ENCODE measurements at regions not wholly inside any gene's neighbourhood (a gene's known extent, or its start where the extent isn't known, plus 50 kb on each side); places are given as distances from the start of the nearest gene placed in this dataset.

DNA sequence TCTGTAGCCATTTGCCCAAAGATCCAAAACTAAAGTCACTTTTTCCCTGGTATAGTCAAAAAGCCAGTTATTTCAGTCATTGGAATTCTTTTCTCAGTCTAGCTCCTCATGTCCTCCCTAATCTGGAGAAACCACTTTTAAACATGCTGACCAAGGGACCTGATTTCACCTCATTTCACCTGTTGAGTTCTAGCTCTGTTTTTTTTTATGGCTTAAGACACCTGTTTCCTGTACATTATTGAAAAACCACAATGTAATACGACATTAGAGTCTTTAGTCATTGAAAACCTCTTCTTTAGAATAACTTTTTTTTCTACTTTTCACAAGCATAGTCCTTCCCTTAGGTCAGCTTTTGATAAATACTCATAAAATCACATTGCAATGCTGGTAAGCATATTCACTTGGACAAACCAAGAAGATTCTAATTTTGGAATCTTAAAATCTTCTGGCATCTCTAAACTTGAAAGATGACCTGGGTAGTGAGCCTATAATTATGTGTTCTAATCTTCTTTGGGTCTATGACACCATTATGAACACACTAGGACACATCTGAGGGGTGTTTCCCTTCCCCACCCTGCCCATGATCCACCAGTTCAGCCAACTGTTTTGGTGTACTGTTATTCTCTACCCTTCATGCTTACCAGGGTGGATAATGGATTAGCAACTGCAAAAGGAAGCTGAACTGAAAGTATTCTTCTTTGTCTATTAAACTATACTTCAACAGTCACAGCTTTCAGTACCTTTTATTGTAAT lies 103.5 kb upstream of the FXR1 start:
- no peaks in the 10 kb centered on the region for H3K79me2 ChIP-seq (ENCODE audit: control insufficient read depth, insufficient read depth, low read length)
- no peak overlapping the region for H3K4me2 ChIP-seq (ENCODE audit: control insufficient read depth, extremely low read depth, insufficient read depth, low read depth, low read length)
- H3K9me1 ChIP-seq (ENCODE audit: control insufficient read depth, extremely low read depth, insufficient read depth, low read length): no peaks in the 10 kb centered on the region
- H3K4me1 ChIP-seq (ENCODE audit: control insufficient read depth, extremely low read depth, insufficient read depth, low read length): no peaks in the 10 kb centered on the region
- H3K27ac ChIP-seq (ENCODE audit: control insufficient read depth, insufficient read depth, low read length): no peak overlapping the region
- no peaks in the 10 kb centered on the region for H3K36me3 ChIP-seq (ENCODE audit: control insufficient read depth in 2 of 2, extremely low read depth in 1 of 2, insufficient read depth in 2 of 2, low read length in 2 of 2)
- dilution Hi-C loops (cut with MboI; ENCODE audit: extremely low pct_ligation_motif_present, low sequenced_read_pairs): no loop called here
- no peaks in the 10 kb centered on the region for H3K27me3 ChIP-seq (ENCODE audit: control insufficient read depth, extremely low read depth, insufficient read depth, low read length)
- no peak overlapping the region for H3K9ac ChIP-seq (ENCODE audit: control insufficient read depth, extremely low read depth, insufficient read depth, low read length)
- H4K20me1 ChIP-seq (ENCODE audit: control insufficient read depth, extremely low read depth, insufficient read depth, low read length): no peaks in the 10 kb centered on the region
- H3K9me3 ChIP-seq (ENCODE audit: control insufficient read depth, low read depth, low read length): no peaks in the 10 kb centered on the region
- TF ChIP-seq CTCF (optimal IDR thresholded peaks at IDR 0.05 in 1 of 3, IDR thresholded peaks at IDR 0.05 in 1 of 3, conservative IDR thresholded peaks at IDR 0.05 in 1 of 3; ENCODE audit: extremely low read depth in 1 of 3, insufficient read depth in 2 of 3, low read length in 3 of 3) (no peak), EZH2 (IDR thresholded peaks at IDR 0.05; ENCODE audit: low read length) (no peak)
- no peak overlapping the region for H3K4me3 ChIP-seq (ENCODE audit: control insufficient read depth in 2 of 3, extremely low read depth in 1 of 3, insufficient read depth in 2 of 3, low read depth in 1 of 3, low read length in 3 of 3)
- no peak for DNase-seq (ENCODE audit: low read depth, low spot score)
- H2AFZ ChIP-seq (ENCODE audit: control insufficient read depth, low read length): no peak overlapping the region
- no peak for FAIRE-seq

- Histone ChIP-seq H3K27me3 (ENCODE audit: control insufficient read depth, extremely low read depth, insufficient read depth, low read length) (no peaks in the 10 kb centered on the region), H3K4me2 (ENCODE audit: control insufficient read depth, extremely low read depth, insufficient read depth, low read depth, low read length) (no peak overlapping the region), H3K4me3 (ENCODE audit: control insufficient read depth in 2 of 3, extremely low read depth in 1 of 3, insufficient read depth in 2 of 3, low read depth in 1 of 3, low read length in 3 of 3) (no peak overlapping the region), H3K9me1 (ENCODE audit: control insufficient read depth, extremely low read depth, insufficient read depth, low read length) (no peaks in the 10 kb centered on the region), H3K79me2 (ENCODE audit: control insufficient read depth, insufficient read depth, low read length) (no peaks in the 10 kb centered on the region), H3K9me3 (ENCODE audit: control insufficient read depth, low read depth, low read length) (peaks cover 2% of the 10 kb centered on the region), H2AFZ (ENCODE audit: control insufficient read depth, low read length) (no peak overlapping the region), H4K20me1 (ENCODE audit: control insufficient read depth, extremely low read depth, insufficient read depth, low read length) (no peaks in the 10 kb centered on the region), H3K4me1 (ENCODE audit: control insufficient read depth, extremely low read depth, insufficient read depth, low read length) (no peaks in the 10 kb centered on the region), H3K9ac (ENCODE audit: control insufficient read depth, extremely low read depth, insufficient read depth, low read length) (no peak overlapping the region), H3K36me3 (ENCODE audit: control insufficient read depth in 2 of 2, extremely low read depth in 1 of 2, insufficient read depth in 2 of 2, low read length in 2 of 2) (no peaks in the 10 kb centered on the region), H3K27ac (ENCODE audit: control insufficient read depth, insufficient read depth, low read length) (no peak overlapping the region)
- FAIRE-seq (no peak), DNase-seq (ENCODE audit: low read depth, low spot score) (no peak)
- dilution Hi-C loops (cut with MboI; ENCODE audit: extremely low pct_ligation_motif_present, low sequenced_read_pairs): no loop called here
- TF ChIP-seq CTCF (optimal IDR thresholded peaks at IDR 0.05 in 1 of 3, IDR thresholded peaks at IDR 0.05 in 1 of 3, conservative IDR thresholded peaks at IDR 0.05 in 1 of 3; ENCODE audit: extremely low read depth in 1 of 3, insufficient read depth in 2 of 3, low read length in 3 of 3): no peak
- TF ChIP-seq EZH2 (IDR thresholded peaks at IDR 0.05; ENCODE audit: low read length): no peak
These were observed 92.1 kb upstream of the FXR1 start for GRCh38 chr3:180820400-180820799.
